CD1c-positive myeloid dendritic cell (primary cell): ENCODE measurements at regions not wholly inside any gene's neighbourhood (a gene's known extent, or its start where the extent isn't known, plus 50 kb on each side); places are given as distances from the start of the nearest gene placed in this dataset.

ENCODE experiments used
- DNase-seq: peaks from one replicate; pipeline ENCODE4 v3.0.0-alpha.2; 2016; ENCODE audit errors: extremely low spot score

GRCh38 chr12:34345801-34346200 lies 323.5 kb downstream of the ALG10 start:
- no peak for DNase-seq

DNA sequence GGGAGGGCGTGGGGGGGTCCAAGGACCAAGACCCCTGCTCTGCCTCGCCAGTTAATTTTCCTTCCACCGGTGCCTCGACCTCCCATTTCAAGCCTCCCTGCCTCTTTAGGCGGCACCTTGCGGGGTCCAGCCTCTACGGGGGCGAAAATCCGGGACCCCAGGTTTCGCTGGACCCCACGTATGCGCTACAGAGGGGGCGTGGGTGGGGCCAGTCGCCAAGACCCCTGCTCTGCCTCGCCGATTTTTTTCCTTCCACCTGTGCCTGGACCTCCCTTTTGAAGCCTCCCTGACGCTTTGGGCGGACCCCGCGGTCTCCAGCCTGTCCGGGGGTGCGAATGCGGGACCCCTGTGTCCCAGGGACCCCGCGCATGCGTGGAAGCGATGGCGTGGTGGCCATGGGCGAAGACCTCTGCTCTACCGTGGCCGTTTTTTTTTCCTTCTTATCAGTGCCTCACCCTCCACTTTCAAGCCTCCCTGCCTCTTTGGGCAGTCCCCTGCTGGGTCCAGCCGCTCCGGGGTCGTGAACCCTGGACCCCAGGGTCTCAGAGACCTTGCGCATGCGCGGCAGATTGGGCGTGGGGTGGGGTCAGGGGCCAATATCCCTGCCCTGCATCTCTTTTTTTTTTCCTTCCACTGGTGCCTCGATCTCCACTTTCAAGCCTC lies 324.2 kb downstream of the ALG10 start:
- no peak for DNase-seq

DNA sequence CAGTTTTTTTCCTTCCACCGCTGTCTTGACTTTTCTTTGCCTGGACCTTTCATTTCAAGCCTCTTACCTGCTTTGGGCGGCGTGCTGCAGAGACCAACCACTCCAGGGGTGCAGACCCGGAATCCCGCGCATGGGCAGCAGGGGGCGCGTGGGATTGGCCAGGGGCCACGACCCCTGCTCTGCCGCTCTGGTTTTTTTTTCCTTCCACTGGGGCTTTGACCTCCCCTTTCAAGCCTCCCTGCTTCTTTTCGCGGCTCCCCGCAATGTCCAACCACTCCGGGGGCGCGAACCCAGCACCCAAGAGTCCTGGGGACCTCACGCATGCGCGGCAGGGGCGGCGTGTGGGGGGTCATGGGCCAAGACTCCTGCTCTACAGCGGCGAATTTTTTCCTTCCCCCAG lies 325.1 kb downstream of the ALG10 start:
- no peak for DNase-seq

DNA sequence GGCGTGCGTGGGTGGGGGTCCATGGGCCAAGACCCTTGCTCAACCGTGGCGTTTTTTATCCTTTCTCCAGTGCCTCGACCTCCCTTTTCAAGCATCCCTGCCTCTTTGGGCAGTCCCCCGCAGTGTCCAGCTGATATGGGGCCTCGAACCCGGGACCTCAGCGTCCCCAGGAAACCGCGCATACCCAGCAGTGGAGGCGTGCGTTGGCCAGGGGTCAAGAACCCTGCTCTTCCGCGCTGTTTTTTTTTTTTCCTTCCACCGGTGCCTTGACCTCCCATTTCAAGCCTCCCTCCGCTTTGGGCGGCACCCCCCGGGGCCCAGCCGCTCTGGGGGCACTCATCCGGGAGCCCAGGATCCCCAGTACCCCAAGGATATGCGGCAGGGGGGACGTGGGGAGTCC lies 325.8 kb downstream of the ALG10 start:
- DNase-seq, result no peak

DNA sequence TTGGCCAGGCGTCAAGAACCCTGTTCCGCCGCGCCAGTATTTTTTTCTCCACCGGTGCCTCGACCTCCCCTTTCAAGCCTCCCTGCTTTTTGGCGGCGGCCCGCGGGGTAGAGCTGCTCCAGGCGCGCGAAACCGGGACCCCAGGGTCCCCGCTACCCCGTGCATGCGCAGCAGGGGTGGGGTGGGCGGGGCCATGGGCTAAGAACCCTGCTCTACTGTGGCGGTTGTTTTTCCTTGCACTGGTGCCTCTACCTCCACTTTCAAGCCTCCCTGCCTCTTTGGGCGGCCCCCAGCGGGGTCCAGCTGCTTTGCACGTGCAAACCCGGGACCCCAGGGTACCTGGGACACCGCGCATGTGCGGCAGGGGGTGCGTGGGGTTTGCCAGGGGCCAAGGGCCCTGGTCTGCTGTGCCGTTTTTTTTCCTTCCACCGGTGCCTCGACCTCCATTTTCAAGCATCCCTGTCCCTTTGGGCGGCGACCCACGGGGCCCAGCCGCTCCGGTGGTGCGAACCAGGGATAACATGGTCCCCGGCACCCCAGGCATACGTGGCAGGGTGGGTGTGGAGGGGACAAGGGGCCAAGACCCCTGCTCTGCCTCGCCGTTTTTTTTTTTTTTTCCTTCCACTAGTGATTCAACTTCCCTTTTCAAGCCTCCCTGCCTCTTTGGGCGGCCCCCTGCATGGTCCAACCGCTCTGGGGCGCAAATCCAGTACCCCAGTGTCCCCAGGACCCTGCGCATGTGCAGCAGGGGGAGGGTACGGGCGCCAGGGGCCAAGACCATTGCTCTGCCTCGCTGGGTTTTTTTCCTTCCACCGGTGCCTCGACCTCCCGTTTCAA lies 326.8 kb downstream of the ALG10 start:
- DNase-seq, result no peak

GRCh38 chr12:34349673-34349961 lies 327.3 kb downstream of the ALG10 start:
- DNase-seq, result no peak

DNA sequence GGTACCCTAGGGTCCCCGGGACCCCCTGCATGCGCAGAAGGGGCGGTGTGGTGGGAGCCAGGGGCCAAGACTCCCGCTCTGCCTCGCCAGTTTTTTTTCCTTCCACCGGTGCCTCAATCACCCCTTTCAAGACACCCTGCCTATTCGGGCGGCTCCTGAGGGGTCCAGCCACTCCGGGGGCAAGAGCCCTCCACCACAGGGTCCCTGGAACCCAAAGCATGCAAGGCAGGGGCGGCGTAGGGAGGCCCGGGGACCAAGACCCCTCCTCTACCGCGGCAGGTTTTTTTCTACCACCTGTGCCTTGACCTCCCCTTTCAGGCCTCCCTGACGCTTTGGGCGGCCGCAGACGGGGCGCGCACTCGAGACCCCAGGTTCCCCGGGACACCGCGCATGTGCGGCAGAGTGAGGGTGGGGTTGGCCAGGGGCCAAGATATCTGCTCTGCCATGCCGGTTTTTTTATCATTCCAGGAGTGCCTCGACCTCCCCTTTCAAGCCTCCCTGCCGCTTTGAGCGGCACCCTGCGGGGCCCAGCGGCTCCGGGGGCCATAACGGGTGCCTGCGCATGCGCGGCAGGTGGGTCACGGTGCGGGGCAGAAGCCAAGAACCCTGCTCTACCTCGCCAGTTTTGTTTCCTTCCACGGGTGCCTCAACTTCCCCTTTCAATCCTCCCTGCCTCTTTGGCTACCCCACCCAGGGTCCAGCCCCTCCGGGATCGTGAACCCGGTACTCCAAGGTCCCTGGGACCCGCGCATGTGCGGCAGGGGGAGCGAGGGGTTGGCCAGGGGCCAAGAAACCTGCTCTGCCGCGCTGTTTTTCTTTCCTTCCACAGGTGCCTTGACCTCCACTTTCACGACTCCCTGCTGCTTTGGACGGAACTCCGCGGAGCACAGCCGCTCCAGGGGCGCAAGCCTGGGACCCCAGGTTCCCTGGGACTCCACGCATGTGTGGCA lies 328.1 kb downstream of the ALG10 start:
- no peak for DNase-seq

DNA sequence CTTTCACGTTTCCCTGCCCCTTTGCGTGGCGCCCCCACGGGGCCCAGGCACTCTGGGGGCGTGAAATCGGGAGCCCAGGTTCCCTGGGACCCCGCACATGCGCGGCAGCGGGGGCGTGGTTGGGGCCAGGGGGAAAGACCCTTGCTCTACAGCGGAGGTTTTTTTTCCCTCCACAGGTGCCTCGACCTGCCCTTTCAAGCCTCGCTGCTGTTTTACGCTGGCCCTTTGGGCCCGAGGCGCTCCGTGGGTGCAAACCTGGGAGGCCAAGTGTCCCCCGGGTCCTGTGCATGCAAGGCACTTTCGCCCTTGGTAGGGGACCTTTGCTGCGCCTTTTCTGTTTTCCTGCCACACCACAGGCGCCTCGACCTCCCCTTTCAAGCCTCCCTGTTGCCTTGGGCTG lies 329.8 kb downstream of the ALG10 start:
- no peak for DNase-seq

- DNase-seq, result no peak
Observed at GRCh38 chr12:34354239-34355200, 332.2 kb downstream of the ALG10 start.

DNA sequence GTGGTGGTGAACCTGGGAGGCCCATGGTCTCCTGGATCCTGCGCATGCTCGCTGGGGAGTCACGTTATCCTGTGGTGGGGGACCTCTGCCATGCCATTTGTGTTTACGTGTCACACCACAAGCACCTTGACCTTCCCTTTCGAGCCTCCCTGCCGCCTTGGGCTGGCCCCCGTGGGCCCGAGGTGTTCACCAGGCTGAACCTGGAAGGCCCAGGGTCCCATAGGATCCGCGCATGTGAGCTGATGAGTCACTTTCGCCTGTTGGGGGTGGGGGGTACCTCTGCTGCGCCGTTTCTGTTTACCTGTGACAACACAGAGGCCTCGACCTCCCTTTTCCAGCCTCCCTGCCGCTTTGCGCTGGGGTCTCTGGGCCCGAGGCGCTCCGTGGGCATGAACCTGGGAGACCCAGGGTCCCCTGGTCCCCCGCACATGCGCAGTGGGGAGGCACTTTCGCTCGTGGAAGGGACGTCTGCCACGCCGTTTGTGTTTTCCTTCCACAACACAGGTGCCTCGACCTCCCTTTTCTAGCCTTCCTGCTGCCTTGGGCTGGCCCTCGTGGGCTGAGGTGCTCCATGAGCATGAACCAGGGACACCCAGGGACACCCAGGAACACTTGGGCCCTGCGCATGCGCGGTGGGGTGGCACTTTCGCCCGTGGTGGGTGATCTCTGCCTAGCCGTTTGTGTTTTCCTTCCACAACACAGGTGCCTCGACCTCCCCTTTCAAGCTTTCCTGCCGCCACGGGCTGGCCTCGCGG lies 334.1 kb downstream of the ALG10 start:
- DNase-seq, result no peak

DNA sequence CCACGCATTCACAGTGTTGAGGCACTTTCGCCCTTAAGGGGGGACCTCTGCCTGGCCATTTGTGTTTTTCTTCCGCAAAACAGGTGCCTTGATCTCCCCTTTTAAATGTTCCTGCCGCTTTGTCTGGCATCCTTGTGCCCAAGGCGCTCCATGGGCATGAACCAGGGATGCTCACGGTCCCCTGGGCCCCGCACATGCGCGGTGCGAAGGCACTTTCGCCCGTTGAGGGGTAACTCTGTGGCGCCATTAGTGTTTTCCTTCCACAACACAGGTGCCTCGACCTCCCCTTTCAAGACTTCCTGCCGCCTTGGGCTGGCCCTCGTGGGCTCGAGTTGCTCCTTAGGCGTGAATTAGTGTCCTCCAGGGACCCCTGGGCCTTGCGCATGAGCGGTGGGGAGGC lies 335.5 kb downstream of the ALG10 start:
- no peak for DNase-seq

DNA sequence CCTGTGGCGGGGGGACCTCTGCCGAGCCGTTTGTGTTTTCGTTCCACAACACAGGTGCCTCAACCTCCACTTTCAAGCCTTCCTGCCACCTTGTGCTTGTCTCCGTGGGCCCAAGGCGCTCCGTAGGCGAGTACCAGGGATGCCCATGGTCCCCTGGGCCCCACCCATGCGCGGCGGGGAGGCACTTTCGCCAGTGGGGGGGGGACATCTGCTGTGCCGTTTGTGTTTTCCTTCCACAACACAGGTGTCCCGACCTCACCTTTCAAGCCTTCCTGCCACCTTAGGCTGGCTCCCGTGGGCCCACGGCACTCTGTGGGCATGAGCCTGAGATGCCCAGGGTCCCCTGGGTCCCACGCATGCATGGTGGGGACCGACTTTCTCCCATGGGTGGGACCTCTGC lies 335.9 kb downstream of the ALG10 start:
- DNase-seq, result no peak

- no peak for DNase-seq
Observed at GRCh38 chr12:34361721-34362316, 339.5 kb downstream of the ALG10 start.

DNA sequence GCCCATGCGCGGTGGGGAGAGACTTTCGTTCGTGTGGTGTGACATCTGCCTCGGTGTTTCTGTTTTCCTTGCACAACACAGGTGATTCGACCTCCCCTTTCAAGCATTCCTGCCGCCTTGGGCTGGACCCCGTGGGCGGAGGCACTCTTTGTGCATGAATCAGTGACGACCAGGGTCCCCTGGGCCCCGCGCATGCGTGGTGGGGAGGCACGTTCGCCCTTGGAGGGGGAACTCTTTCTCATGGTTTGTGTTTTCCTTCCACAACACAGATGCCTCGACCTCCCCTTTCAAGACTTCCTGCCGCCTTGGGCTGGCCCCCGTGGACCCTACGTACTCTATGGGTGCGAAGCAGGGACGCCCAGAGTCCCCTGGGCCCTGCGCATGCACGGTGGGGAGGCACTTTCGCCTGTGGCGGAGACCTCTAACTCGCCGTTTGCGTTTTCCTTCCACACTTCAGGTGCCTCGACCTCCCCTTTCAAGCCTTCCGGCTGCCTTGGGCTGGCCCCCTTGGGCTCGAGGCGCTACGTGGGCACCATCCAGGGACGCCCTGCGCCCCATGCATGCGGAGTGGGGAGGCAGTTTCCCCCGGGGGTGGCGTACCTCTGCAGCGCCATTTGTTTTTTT lies 340.9 kb downstream of the ALG10 start:
- DNase-seq, result no peak

- DNase-seq, result no peak
Observed at GRCh38 chr12:34368079-34368478, 345.8 kb downstream of the ALG10 start.

DNA sequence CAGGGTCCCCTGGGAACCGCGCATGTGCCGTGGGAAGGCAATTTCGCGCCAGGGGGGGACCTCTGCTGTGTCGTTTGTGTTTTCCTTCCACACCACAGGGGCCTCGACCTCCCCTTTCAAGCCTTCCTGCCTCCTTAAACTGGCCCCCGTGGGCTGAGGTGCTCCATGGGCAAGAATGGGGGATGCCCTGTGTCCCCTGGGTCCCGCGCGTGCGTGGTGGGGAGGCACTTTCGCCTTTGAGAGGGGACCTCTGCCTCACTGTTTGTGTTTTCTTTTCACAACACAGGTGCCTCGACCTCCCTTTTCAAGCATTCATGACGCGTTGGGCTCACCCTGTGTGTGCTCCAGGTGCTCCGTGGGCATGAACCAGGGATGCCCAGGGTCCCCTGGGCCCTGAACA lies 348.8 kb downstream of the ALG10 start:
- DNase-seq, result no peak

GRCh38 chr12:34372003-34372402 lies 349.7 kb downstream of the ALG10 start:
- no peak for DNase-seq

- no peak for DNase-seq
Observed at GRCh38 chr12:34373926-34374325, 351.6 kb downstream of the ALG10 start.

GRCh38 chr12:34376133-34376799 lies 354.0 kb downstream of the ALG10 start:
- DNase-seq, result no peak
